SK-N-SH (cell line): ENCODE measurements at regions not wholly inside any gene's neighbourhood (a gene's known extent, or its start where the extent isn't known, plus 50 kb on each side); places are given as distances from the start of the nearest gene placed in this dataset.

ENCODE experiments used
- CTCF ChIA-PET: fragments of 300-600, 350-600 bp; formaldehyde crosslinking; extraction: SDS; loops from one replicate; lab custom pipeline; 2021; lab: Yijun Ruan, JAX
- POLR2A ChIA-PET: fragments of 350-600 bp; sonication (Branson Sonifier 250); formaldehyde crosslinking; extraction: SDS; loops from one replicate; lab custom pipeline; 2020; ENCODE audit warnings: antibody characterized with exemption, inconsistent platforms; lab: Yijun Ruan, JAX
- DNase-seq: peaks from one replicate; pipeline ENCODE4 v3.0.0; 2012
- H2AFZ ChIP-seq: fragments of 200-600 bp; sonication (generic); 2 replicates; pipeline ENCODE4 v1.8.1; 2016; ENCODE audit warnings: antibody characterized with exemption, mild to moderate bottlenecking, low read depth
- H3F3A ChIP-seq: fragments of 200-600 bp; sonication (generic); replicated peaks from 2 replicates; pipeline ENCODE3; 2016; ENCODE audit warnings: antibody characterized with exemption, mild to moderate bottlenecking; ENCODE audit not compliant: insufficient read depth
- H3K27ac ChIP-seq, 2 experiments: fragments of 200-500 bp in 1 of 2; fragments of 200-600 bp in 1 of 2; sonication (Bioruptor generic) in 1 of 2; sonication (generic), shearing (Covaris generic) in 1 of 2; 2 replicates each; pipeline versions ENCODE4 v1.5.1 to v1.6.1; 2014 to 2016; ENCODE audit warnings: low read depth in 2 of 2, inconsistent platforms in 1 of 2, low read length in 1 of 2, mild to moderate bottlenecking in 1 of 2, mixed read lengths in 1 of 2
- H3K27me3 ChIP-seq: fragments of 200-600 bp; sonication (generic), shearing (Covaris generic); 2 replicates; pipeline ENCODE4 v1.6.1; 2016; ENCODE audit warnings: mixed run types; ENCODE audit not compliant: insufficient read depth
- H3K36me3 ChIP-seq, 2 experiments: fragments of 200-500 bp in 1 of 2; fragments of 200-600 bp in 1 of 2; sonication (Bioruptor generic) in 1 of 2; sonication (generic) in 1 of 2; replicated peaks in 1 of 2; 2 replicates each; pipeline versions ENCODE3 to v1.5.1; 2014 to 2016; ENCODE audit warnings: low read length in 1 of 2, mild to moderate bottlenecking in 1 of 2; ENCODE audit not compliant: insufficient read depth in 2 of 2, control insufficient read depth in 1 of 2
- H3K4me1 ChIP-seq, 2 experiments: fragments of 200-500 bp in 1 of 2; fragments of 200-600 bp in 1 of 2; sonication (Bioruptor generic) in 1 of 2; sonication (generic), shearing (Covaris generic) in 1 of 2; 2 replicates each; pipeline versions ENCODE4 v1.5.1 to v1.6.1; 2014 to 2016; ENCODE audit warnings: low read depth in 1 of 2, low read length in 1 of 2, mixed run types in 1 of 2; ENCODE audit not compliant: insufficient read depth in 2 of 2, control insufficient read depth in 1 of 2
- H3K4me2 ChIP-seq: fragments of 200-600 bp; sonication (generic), shearing (Covaris generic); 2 replicates; pipeline ENCODE4 v1.6.1; 2017; ENCODE audit warnings: mixed run types
- H3K4me3 ChIP-seq, 2 experiments: fragments of 200-500 bp in 1 of 2; fragments of 200-600 bp in 1 of 2; sonication (Bioruptor generic) in 1 of 2; sonication (generic), shearing (Covaris generic) in 1 of 2; 2 replicates each; pipeline versions ENCODE4 v1.5.1 to v1.8.1; 2014 to 2016; ENCODE audit warnings: low read depth in 2 of 2, inconsistent platforms in 1 of 2, low read length in 1 of 2, mild to moderate bottlenecking in 1 of 2, mixed read lengths in 1 of 2, moderate library complexity in 1 of 2
- H3K79me2 ChIP-seq: fragments of 200-600 bp; sonication (generic); 2 replicates; pipeline ENCODE4 v1.8.1; 2017; ENCODE audit warnings: mild to moderate bottlenecking; ENCODE audit not compliant: insufficient read depth
- H3K9ac ChIP-seq: fragments of 200-600 bp; sonication (generic); 2 replicates; pipeline ENCODE4 v1.6.1; 2017; ENCODE audit warnings: mixed run types
- H3K9me2 ChIP-seq: fragments of 200-600 bp; sonication (generic); 2 replicates; pipeline ENCODE4 v1.6.1; 2017; ENCODE audit warnings: mixed run types
- H3K9me3 ChIP-seq: fragments of 200-600 bp; sonication (generic); 2 replicates; pipeline ENCODE4 v1.6.1; 2017; ENCODE audit warnings: mixed run types, mild to moderate bottlenecking, moderate library complexity
- H4K20me1 ChIP-seq: fragments of 200-600 bp; sonication (generic); 2 replicates; pipeline ENCODE4 v1.6.1; 2017; ENCODE audit warnings: mild to moderate bottlenecking, mixed run types; ENCODE audit not compliant: insufficient read depth
- CHD2 ChIP-seq: fragments of 150-350 bp; IDR thresholded peaks from 2 replicates; pipeline ENCODE4 v1.6.1; 2018; ENCODE audit warnings: low read length; ENCODE audit not compliant: partially characterized antibody
- GABPA ChIP-seq: IDR thresholded peaks from 2 replicates; pipeline ENCODE4 v1.4.0; 2012; ENCODE audit warnings: low read depth, mild to moderate bottlenecking
- JUND ChIP-seq: IDR thresholded peaks from 2 replicates; pipeline ENCODE4 v1.4.0; 2012
- MXI1 ChIP-seq: IDR thresholded peaks from 2 replicates; pipeline ENCODE4 v1.6.1; 2012; ENCODE audit warnings: mild to moderate bottlenecking, low read depth, low read length, improper control_type of control experiment
- NFIC ChIP-seq: IDR thresholded peaks from 2 replicates; pipeline ENCODE4 v1.4.0; 2012; ENCODE audit warnings: borderline replicate concordance
- RFX5 ChIP-seq: IDR thresholded peaks from 2 replicates; pipeline ENCODE4 v1.6.1; 2012; ENCODE audit warnings: mild to moderate bottlenecking, improper control_type of control experiment, low read length
- SMC3 ChIP-seq: IDR thresholded peaks from 2 replicates; pipeline ENCODE4 v1.6.1; 2012; ENCODE audit warnings: low read depth, low read length, improper control_type of control experiment
- TCF12 ChIP-seq: IDR thresholded peaks from 2 replicates; pipeline ENCODE4 v1.4.0; 2012
- TEAD4 ChIP-seq: IDR thresholded peaks from 2 replicates; pipeline ENCODE4 v1.4.0; 2012; ENCODE audit warnings: mild to moderate bottlenecking, borderline replicate concordance; ENCODE audit not compliant: insufficient read depth
- YY1 ChIP-seq: IDR thresholded peaks from 2 replicates; pipeline ENCODE4 v1.4.0; 2012; ENCODE audit warnings: low read depth, mild to moderate bottlenecking
- WGBS: methylation state at CpG from one replicate; pipeline ENCODE4 v1.1.6; 2017; ENCODE audit warnings: low lambda C conversion rate; 5-methylcytosine and 5-hydroxymethylcytosine counted together
- TF ChIP-seq, protein P1 (sequence below): IDR thresholded peaks from 2 replicates; pipeline ENCODE4 v1.4.0; 2012; ENCODE audit warnings: low read depth, borderline replicate concordance
- TF ChIP-seq, protein P2 (sequence below): IDR thresholded peaks from 2 replicates; pipeline ENCODE4; 2012
- TF ChIP-seq, protein P3 (sequence below): IDR thresholded peaks from 2 replicates; pipeline ENCODE4 v1.6.1; 2012; ENCODE audit warnings: mild to moderate bottlenecking, low read depth, low read length, moderate library complexity
- TF ChIP-seq, protein P4 (sequence below): fragments of 150-350 bp; IDR thresholded peaks from 2 replicates; pipeline ENCODE4 v1.6.1; 2017; ENCODE audit warnings: antibody characterized with exemption, low read length, low read depth, borderline replicate concordance
- TF ChIP-seq, protein P5 (sequence below): fragments of 200-600 bp; sonication (generic); IDR thresholded peaks from 2 replicates; pipeline ENCODE4 v1.6.1; 2017; ENCODE audit warnings: antibody characterized with exemption, mild to moderate bottlenecking, moderate library complexity
- TF ChIP-seq, protein P6 (sequence below): IDR thresholded peaks from 2 replicates; pipeline ENCODE4 v1.4.0; 2012; ENCODE audit warnings: low read depth
- TF ChIP-seq, protein P7 (sequence below): IDR thresholded peaks from 2 replicates; pipeline ENCODE4 v1.4.0; 2012; ENCODE audit warnings: low read depth, borderline replicate concordance

DNA sequence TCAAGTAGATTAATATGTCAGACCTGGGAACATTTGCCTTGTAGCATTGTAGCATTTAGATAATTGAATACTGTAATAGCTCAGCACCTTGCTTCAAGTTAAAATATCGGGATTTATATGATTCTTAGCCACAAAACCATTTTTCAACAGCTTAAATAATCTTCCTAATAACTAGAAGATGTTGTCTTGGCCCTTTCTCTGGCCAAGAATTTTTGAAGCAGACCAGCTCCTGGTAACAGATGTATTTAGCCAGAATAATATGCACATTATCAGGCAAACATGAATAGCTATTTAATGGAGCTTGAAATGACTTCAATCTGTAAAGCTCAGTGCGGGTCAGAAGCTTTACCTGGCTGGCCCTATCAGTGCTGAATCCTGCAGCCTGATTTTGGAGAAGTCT lies 913.1 kb downstream of the AACS start (continued):
- TF ChIP-seq, protein P1, sequence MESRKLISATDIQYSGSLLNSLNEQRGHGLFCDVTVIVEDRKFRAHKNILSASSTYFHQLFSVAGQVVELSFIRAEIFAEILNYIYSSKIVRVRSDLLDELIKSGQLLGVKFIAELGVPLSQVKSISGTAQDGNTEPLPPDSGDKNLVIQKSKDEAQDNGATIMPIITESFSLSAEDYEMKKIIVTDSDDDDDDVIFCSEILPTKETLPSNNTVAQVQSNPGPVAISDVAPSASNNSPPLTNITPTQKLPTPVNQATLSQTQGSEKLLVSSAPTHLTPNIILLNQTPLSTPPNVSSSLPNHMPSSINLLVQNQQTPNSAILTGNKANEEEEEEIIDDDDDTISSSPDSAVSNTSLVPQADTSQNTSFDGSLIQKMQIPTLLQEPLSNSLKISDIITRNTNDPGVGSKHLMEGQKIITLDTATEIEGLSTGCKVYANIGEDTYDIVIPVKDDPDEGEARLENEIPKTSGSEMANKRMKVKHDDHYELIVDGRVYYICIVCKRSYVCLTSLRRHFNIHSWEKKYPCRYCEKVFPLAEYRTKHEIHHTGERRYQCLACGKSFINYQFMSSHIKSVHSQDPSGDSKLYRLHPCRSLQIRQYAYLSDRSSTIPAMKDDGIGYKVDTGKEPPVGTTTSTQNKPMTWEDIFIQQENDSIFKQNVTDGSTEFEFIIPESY: no peak
- TF ChIP-seq SMC3: no peak
- TF ChIP-seq RFX5: no peak
- no peak for TF ChIP-seq NFIC
- TF ChIP-seq, protein P2, sequence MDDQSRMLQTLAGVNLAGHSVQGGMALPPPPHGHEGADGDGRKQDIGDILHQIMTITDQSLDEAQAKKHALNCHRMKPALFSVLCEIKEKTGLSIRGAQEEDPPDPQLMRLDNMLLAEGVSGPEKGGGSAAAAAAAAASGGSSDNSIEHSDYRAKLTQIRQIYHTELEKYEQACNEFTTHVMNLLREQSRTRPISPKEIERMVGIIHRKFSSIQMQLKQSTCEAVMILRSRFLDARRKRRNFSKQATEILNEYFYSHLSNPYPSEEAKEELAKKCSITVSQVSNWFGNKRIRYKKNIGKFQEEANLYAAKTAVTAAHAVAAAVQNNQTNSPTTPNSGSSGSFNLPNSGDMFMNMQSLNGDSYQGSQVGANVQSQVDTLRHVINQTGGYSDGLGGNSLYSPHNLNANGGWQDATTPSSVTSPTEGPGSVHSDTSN: no peak
- no peak for TF ChIP-seq YY1

DNA sequence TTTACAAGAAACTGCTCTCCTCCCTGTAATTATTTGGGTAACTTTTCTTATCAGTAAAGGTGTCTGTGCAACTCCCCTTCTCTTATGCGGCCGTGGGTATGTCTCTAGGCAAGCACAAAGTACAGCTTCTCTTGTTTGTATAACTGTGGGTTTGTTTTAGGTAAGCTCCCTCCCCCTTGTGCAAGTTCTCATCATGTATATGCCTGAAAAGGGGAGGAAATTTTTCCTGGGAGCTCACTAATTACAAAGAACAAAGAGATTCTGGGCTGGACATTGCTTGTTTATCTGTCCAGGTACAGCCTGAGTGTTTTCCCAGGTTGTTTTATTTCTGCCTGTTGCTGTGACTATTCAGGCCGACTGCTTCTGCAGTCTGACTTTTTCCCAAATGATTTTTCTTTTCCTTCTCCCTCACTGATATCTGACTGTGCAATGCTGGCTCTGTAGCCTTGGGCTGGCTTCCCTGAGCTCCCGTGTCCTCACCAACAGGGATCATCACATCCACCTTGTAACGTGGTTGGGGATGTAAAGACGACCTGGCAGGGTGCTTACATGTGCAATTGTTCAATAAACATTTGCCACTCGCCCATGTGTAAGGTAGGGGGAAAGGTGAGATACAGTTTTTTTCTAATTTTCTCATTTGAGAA lies 916.5 kb downstream of the AACS start:
- no peaks in the 10 kb centered on the region for H3K27me3 ChIP-seq
- H3K27ac ChIP-seq: no peak overlapping the region
- no peaks in the 10 kb centered on the region for H3K36me3 ChIP-seq
- H3F3A ChIP-seq: no peaks in the 10 kb centered on the region
- ChIA-PET CTCF (no interaction called here), POLR2A (no interaction called here)
- peaks cover 0 to 5% of the 10 kb centered on the region in 2 experiments; a peak in 1 of 4 replicates for H3K4me1 ChIP-seq
- DNase-seq: no peak
- no peaks in the 10 kb centered on the region for H3K9me2 ChIP-seq
- no peak overlapping the region for H2AFZ ChIP-seq
- H4K20me1 ChIP-seq: no peaks in the 10 kb centered on the region
- H3K4me2 ChIP-seq: no peak overlapping the region
- H3K79me2 ChIP-seq: no peaks in the 10 kb centered on the region
- no peak overlapping the region for H3K9ac ChIP-seq
- no peak overlapping the region for H3K4me3 ChIP-seq
- WGBS: 25% methylated on average over 7 of the region's 7 CpGs
- H3K9me3 ChIP-seq: no peaks in the 10 kb centered on the region
- TF ChIP-seq NFIC (no peak), TEAD4 (no peak), JUND (no peak), CHD2 (no peak), MXI1 (no peak), TCF12 (no peak), RFX5 (no peak), GABPA (no peak)
- TF ChIP-seq, protein P3, sequence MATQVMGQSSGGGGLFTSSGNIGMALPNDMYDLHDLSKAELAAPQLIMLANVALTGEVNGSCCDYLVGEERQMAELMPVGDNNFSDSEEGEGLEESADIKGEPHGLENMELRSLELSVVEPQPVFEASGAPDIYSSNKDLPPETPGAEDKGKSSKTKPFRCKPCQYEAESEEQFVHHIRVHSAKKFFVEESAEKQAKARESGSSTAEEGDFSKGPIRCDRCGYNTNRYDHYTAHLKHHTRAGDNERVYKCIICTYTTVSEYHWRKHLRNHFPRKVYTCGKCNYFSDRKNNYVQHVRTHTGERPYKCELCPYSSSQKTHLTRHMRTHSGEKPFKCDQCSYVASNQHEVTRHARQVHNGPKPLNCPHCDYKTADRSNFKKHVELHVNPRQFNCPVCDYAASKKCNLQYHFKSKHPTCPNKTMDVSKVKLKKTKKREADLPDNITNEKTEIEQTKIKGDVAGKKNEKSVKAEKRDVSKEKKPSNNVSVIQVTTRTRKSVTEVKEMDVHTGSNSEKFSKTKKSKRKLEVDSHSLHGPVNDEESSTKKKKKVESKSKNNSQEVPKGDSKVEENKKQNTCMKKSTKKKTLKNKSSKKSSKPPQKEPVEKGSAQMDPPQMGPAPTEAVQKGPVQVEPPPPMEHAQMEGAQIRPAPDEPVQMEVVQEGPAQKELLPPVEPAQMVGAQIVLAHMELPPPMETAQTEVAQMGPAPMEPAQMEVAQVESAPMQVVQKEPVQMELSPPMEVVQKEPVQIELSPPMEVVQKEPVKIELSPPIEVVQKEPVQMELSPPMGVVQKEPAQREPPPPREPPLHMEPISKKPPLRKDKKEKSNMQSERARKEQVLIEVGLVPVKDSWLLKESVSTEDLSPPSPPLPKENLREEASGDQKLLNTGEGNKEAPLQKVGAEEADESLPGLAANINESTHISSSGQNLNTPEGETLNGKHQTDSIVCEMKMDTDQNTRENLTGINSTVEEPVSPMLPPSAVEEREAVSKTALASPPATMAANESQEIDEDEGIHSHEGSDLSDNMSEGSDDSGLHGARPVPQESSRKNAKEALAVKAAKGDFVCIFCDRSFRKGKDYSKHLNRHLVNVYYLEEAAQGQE: no peak
- TF ChIP-seq, protein P1: no peak
- TF ChIP-seq, protein P4, sequence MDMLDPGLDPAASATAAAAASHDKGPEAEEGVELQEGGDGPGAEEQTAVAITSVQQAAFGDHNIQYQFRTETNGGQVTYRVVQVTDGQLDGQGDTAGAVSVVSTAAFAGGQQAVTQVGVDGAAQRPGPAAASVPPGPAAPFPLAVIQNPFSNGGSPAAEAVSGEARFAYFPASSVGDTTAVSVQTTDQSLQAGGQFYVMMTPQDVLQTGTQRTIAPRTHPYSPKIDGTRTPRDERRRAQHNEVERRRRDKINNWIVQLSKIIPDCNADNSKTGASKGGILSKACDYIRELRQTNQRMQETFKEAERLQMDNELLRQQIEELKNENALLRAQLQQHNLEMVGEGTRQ: no peak
- TF ChIP-seq, protein P5, sequence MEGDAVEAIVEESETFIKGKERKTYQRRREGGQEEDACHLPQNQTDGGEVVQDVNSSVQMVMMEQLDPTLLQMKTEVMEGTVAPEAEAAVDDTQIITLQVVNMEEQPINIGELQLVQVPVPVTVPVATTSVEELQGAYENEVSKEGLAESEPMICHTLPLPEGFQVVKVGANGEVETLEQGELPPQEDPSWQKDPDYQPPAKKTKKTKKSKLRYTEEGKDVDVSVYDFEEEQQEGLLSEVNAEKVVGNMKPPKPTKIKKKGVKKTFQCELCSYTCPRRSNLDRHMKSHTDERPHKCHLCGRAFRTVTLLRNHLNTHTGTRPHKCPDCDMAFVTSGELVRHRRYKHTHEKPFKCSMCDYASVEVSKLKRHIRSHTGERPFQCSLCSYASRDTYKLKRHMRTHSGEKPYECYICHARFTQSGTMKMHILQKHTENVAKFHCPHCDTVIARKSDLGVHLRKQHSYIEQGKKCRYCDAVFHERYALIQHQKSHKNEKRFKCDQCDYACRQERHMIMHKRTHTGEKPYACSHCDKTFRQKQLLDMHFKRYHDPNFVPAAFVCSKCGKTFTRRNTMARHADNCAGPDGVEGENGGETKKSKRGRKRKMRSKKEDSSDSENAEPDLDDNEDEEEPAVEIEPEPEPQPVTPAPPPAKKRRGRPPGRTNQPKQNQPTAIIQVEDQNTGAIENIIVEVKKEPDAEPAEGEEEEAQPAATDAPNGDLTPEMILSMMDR: no peak
- TF ChIP-seq, protein P6, sequence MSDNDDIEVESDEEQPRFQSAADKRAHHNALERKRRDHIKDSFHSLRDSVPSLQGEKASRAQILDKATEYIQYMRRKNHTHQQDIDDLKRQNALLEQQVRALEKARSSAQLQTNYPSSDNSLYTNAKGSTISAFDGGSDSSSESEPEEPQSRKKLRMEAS: no peak
- TF ChIP-seq, protein P7, sequence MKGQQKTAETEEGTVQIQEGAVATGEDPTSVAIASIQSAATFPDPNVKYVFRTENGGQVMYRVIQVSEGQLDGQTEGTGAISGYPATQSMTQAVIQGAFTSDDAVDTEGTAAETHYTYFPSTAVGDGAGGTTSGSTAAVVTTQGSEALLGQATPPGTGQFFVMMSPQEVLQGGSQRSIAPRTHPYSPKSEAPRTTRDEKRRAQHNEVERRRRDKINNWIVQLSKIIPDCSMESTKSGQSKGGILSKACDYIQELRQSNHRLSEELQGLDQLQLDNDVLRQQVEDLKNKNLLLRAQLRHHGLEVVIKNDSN: no peak
